GM23248 (cell line): ENCODE measurements at regions not wholly inside any gene's neighbourhood (a gene's known extent, or its start where the extent isn't known, plus 50 kb on each side); places are given as distances from the start of the nearest gene placed in this dataset.

ENCODE experiments used
- DNase-seq: peaks from one replicate; pipeline ENCODE4 v3.0.0-alpha.2; 2015
- H2AFZ ChIP-seq: fragments of 200-600 bp; sonication (generic); 2 replicates; pipeline ENCODE4 v1.6.1; 2016; ENCODE audit warnings: antibody characterized with exemption
- H3F3A ChIP-seq: fragments of 200-600 bp; sonication (generic); 2 replicates; pipeline ENCODE4 v1.6.1; 2016; ENCODE audit warnings: mild to moderate bottlenecking, antibody characterized with exemption, mixed run types; ENCODE audit not compliant: insufficient read depth
- H3K27ac ChIP-seq: fragments of 200-600 bp; sonication (generic); 2 replicates; pipeline ENCODE4 v1.5.1; 2016; ENCODE audit warnings: mild to moderate bottlenecking
- H3K27me3 ChIP-seq: fragments of 200-600 bp; sonication (generic); replicated peaks from 2 replicates; pipeline ENCODE4 v1.6.1; 2016; ENCODE audit warnings: mild to moderate bottlenecking; ENCODE audit not compliant: insufficient read depth
- H3K36me3 ChIP-seq: fragments of 200-600 bp; sonication (generic); 2 replicates; pipeline ENCODE4 v1.6.1; 2016; ENCODE audit warnings: low read depth, mild to moderate bottlenecking
- H3K4me1 ChIP-seq: fragments of 200-600 bp; sonication (generic); 2 replicates; pipeline ENCODE4 v1.6.1; 2016; ENCODE audit warnings: mild to moderate bottlenecking; ENCODE audit not compliant: insufficient read depth
- H3K4me2 ChIP-seq: fragments of 200-600 bp; sonication (generic); one replicate; pipeline ENCODE4 v1.6.1; 2016; ENCODE audit warnings: mild to moderate bottlenecking; ENCODE audit not compliant: unreplicated experiment
- H3K4me3 ChIP-seq: fragments of 200-600 bp; sonication (generic); 2 replicates; pipeline ENCODE4 v1.5.1; 2016; ENCODE audit warnings: mild to moderate bottlenecking
- H3K79me2 ChIP-seq: fragments of 200-600 bp; sonication (generic); 2 replicates; pipeline ENCODE4 v1.6.1; 2016; ENCODE audit warnings: mild to moderate bottlenecking; ENCODE audit not compliant: insufficient read depth
- H3K9ac ChIP-seq: fragments of 200-600 bp; sonication (generic); 2 replicates; pipeline ENCODE4 v1.6.1; 2016; ENCODE audit warnings: mild to moderate bottlenecking
- H3K9me2 ChIP-seq: fragments of 200-600 bp; sonication (generic); 2 replicates; pipeline ENCODE4 v1.6.1; 2016; ENCODE audit warnings: mixed run types, mild to moderate bottlenecking, moderate library complexity; ENCODE audit not compliant: insufficient read depth
- H3K9me3 ChIP-seq: fragments of 200-600 bp; sonication (generic); one replicate; pipeline ENCODE4 v1.6.1; 2017; ENCODE audit warnings: low read depth
- H4K20me1 ChIP-seq: fragments of 200-600 bp; sonication (generic); 2 replicates; pipeline ENCODE4 v1.6.0; 2016; ENCODE audit not compliant: insufficient read depth
- EZH2 ChIP-seq: fragments of 200-600 bp; sonication (generic); IDR thresholded peaks from 2 replicates; pipeline ENCODE4 v1.6.1; 2018; ENCODE audit warnings: antibody characterized with exemption, mild to moderate bottlenecking; ENCODE audit not compliant: insufficient read depth, poor library complexity, severe bottlenecking
- EZH2phosphoT487 ChIP-seq: fragments of 200-600 bp; sonication (generic); IDR thresholded peaks from 2 replicates; pipeline ENCODE4 v1.6.1; 2018; ENCODE audit warnings: antibody characterized with exemption, moderate library complexity, mild to moderate bottlenecking, low read depth; ENCODE audit not compliant: insufficient read depth
- WGBS, 2 experiments: methylation state at CpG; one replicate each; pipeline ENCODE4 v1.1.6; 2015 to 2017; ENCODE audit warnings: low lambda C conversion rate in 2 of 2, low coverage in 1 of 2; ENCODE audit errors: missing lambda C conversion rate in 2 of 2; 5-methylcytosine and 5-hydroxymethylcytosine counted together
- in situ Hi-C: fragments of 300-500 bp; cut with MboI; formaldehyde crosslinking; loops from 2 replicates; pipeline ENCODE4 v1.15.0; 2020

DNA sequence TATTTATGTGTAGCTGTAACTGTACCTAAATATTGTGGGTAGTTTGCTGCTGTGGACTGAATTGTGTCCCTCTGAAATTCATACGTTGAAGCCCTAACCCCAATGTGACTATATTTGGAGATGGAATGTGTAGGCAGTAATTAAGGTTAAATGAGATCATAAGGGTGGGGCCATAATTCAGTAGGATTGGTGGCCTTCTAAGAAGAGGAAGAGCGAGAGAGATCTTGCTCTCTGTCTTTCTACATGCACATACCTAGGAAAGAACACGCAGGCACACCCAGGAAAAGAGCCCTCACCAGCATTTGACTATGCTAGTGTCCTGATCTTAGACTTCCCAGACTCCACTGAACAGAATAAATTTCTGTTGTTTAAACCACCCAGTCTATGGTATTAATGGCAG, 67.6 kb upstream of the CFAP20DC start:
- no peaks in the 10 kb centered on the region for H3K9me2 ChIP-seq
- TF ChIP-seq EZH2phosphoT487, result no peak
- no peak for TF ChIP-seq EZH2
- no peaks in the 10 kb centered on the region for H3K36me3 ChIP-seq

DNA sequence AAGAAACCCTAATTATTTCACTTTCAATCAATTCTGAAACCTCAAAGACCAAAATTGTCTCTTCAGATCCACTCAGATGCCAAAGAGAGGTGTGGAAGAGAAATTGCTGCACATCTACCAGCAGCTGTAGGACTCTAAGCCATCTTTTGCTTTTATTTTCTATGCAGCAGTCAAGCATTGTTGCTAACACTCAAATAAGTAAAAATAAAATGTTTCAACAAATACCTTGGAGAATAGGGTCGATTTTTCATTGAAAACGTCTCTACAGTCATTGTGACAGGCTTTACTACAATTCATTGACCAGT, 66.4 kb upstream of the CFAP20DC start:
- Histone ChIP-seq H3K36me3 (no peaks in the 10 kb centered on the region), H3K9me3 (no peaks in the 10 kb centered on the region), H3F3A (no peaks in the 10 kb centered on the region), H2AFZ (peak overlapping the region; percentile 89), H3K27ac (no peak overlapping the region), H3K27me3 (no peaks in the 10 kb centered on the region), H3K9me2 (no peaks in the 10 kb centered on the region), H3K79me2 (no peaks in the 10 kb centered on the region), H3K4me2 (peak overlapping the region; percentile 77), H3K4me1 (peaks cover 8% of the 10 kb centered on the region), H3K9ac (peak overlapping the region; percentile 39), H3K4me3 (peak overlapping the region; percentile 62), H4K20me1 (no peaks in the 10 kb centered on the region)
- TF ChIP-seq EZH2 (no peak), EZH2phosphoT487 (no peak)
- in situ Hi-C loops, result no loop called here
- WGBS, 2 experiments, result 59 to 70% methylated on average over 2 of the region's 2 CpGs
- no peak for DNase-seq

More for the DNA sequence above, 67.6 kb upstream of the CFAP20DC start:
- no peaks in the 10 kb centered on the region for H4K20me1 ChIP-seq
- H3K4me3 ChIP-seq, result no peak overlapping the region
- H3K4me1 ChIP-seq, result peaks cover 8% of the 10 kb centered on the region
- WGBS, 2 experiments, result 81 to 84% methylated on average over 3 of the region's 3 CpGs
- H3F3A ChIP-seq, result no peaks in the 10 kb centered on the region
- H3K27me3 ChIP-seq, result no peaks in the 10 kb centered on the region
- H3K9ac ChIP-seq, result no peak overlapping the region
- H3K9me3 ChIP-seq, result no peaks in the 10 kb centered on the region
- in situ Hi-C loops, result no loop called here
- no peak overlapping the region for H2AFZ ChIP-seq
- no peak overlapping the region for H3K4me2 ChIP-seq
- DNase-seq, result no peak
- no peaks in the 10 kb centered on the region for H3K79me2 ChIP-seq
- no peak overlapping the region for H3K27ac ChIP-seq

DNA sequence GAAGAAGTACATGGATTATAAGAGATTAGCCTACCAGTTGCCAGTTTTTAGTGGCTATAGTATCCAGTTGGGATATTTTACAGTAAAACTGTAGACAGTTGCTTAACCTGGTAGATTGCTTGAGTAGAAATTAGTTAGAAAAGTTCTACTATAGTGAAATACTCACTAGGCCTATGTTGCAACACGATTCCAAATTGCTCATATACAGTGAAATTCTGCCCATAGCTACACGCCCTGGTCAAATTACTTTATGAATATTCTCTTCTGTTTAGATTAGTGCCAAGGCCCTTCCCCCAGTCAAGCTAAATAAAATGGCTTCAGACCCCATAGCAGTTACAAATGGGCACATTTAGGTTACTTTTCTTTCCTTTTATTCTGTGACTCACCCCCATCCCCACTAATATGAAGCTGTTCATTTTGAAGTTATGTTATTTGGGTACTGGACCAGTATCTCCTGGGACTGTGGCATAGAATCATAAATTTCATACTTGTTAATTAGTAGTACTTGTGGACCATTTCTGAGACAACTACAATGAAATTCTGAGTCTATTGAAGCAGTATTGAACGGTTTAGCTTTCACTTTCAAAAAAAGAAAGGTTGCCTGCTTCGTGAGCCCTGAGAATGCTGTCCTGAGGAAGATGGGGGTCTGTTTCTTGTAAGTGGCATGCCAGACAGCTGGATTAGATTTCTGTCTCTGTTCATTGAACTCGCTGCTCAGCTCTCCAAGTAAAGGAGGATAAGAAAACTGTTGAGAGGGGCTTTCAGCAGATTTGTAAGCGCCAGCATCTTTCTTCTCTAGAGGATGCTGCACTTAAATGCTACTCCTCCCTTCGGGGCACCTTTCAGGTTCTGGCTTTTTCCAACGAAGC, 65.8 kb upstream of the CFAP20DC start:
- H3K9ac ChIP-seq, result peak overlapping the region; percentile 39
- in situ Hi-C loops, result no loop called here
- peak overlapping the region; percentile 77 for H3K4me2 ChIP-seq
- no peaks in the 10 kb centered on the region for H3K9me2 ChIP-seq
- DNase-seq, result peak; percentile 69
- no peaks in the 10 kb centered on the region for H3K27me3 ChIP-seq
- H3K27ac ChIP-seq, result peak overlapping the region; percentile 16; the same call in 1 of the 2 replicates
- H3K4me1 ChIP-seq, result peaks cover 8% of the 10 kb centered on the region
- no peaks in the 10 kb centered on the region for H4K20me1 ChIP-seq
- no peaks in the 10 kb centered on the region for H3K79me2 ChIP-seq
- TF ChIP-seq EZH2phosphoT487, result no peak
- no peak for TF ChIP-seq EZH2
- no peaks in the 10 kb centered on the region for H3K9me3 ChIP-seq
- H2AFZ ChIP-seq, result peak overlapping the region; percentile 89
- H3F3A ChIP-seq, result no peaks in the 10 kb centered on the region
- peak overlapping the region; percentile 62 for H3K4me3 ChIP-seq
- WGBS, 2 experiments, result 21 to 28% methylated on average over 8 of the region's 8 CpGs
- H3K36me3 ChIP-seq, result no peaks in the 10 kb centered on the region

- peak overlapping the region; percentile 69 for H2AFZ ChIP-seq
- no peak for TF ChIP-seq EZH2
- no peak for TF ChIP-seq EZH2phosphoT487
- no peaks in the 10 kb centered on the region for H3K36me3 ChIP-seq
- no peaks in the 10 kb centered on the region for H3K9me2 ChIP-seq
- no peaks in the 10 kb centered on the region for H3K9me3 ChIP-seq
- no peaks in the 10 kb centered on the region for H4K20me1 ChIP-seq
- WGBS, 2 experiments, result 49 to 53% methylated on average over 5 of the region's 5 CpGs
- no peak overlapping the region for H3K4me3 ChIP-seq
- in situ Hi-C loops, result no loop called here
- H3K4me2 ChIP-seq, result no peak overlapping the region
- H3K4me1 ChIP-seq, result no peaks in the 10 kb centered on the region
- no peaks in the 10 kb centered on the region for H3F3A ChIP-seq
- peak; percentile 49 for DNase-seq
- no peak overlapping the region for H3K27ac ChIP-seq
- no peaks in the 10 kb centered on the region for H3K79me2 ChIP-seq
- H3K27me3 ChIP-seq, result no peaks in the 10 kb centered on the region
- no peak overlapping the region for H3K9ac ChIP-seq
Observed at GRCh38 chr3:59107856-59108815, 58.3 kb upstream of the CFAP20DC start.
